ENCODE measurements at regions not wholly inside any gene's neighbourhood (a gene's known extent, or its start where the extent isn't known, plus 50 kb on each side); places are given as distances from the start of the nearest gene placed in this dataset.

- no peak for DNase-seq
Observed at GRCh38 chr13:62964522-62964921, 1548.9 kb upstream of the PCDH20 start.

GRCh38 chr13:62960723-62961122 lies 1545.1 kb upstream of the PCDH20 start:
- no peak for DNase-seq

- no peak for DNase-seq
Observed at GRCh38 chr13:62933809-62934208, 1518.2 kb upstream of the PCDH20 start.

- DNase-seq, result no peak
Observed at GRCh38 chr13:62932256-62932883, 1516.7 kb upstream of the PCDH20 start.

- DNase-seq, result no peak
Observed at GRCh38 chr13:62931853-62932252, 1516.2 kb upstream of the PCDH20 start.

GRCh38 chr13:62924395-62924794 lies 1508.7 kb upstream of the PCDH20 start:
- DNase-seq, result no peak

GRCh38 chr13:62920159-62920558 lies 1504.5 kb upstream of the PCDH20 start:
- no peak for DNase-seq

- DNase-seq, result no peak
Observed at GRCh38 chr13:62919491-62919890, 1503.8 kb upstream of the PCDH20 start.

- DNase-seq, result no peak
Observed at GRCh38 chr13:62910541-62911060, 1495.0 kb upstream of the PCDH20 start.

GRCh38 chr13:62908321-62908720 lies 1492.7 kb upstream of the PCDH20 start:
- DNase-seq, result no peak

- DNase-seq, result no peak
Observed at GRCh38 chr13:62906896-62907295, 1491.2 kb upstream of the PCDH20 start.

GRCh38 chr13:62906469-62906868 lies 1490.8 kb upstream of the PCDH20 start:
- DNase-seq, result no peak

GRCh38 chr13:62887046-62887445 lies 1471.4 kb upstream of the PCDH20 start:
- no peak for DNase-seq

GRCh38 chr13:62879071-62879470 lies 1463.4 kb upstream of the PCDH20 start:
- no peak for DNase-seq

- DNase-seq, result no peak
Observed at GRCh38 chr13:62875118-62875640, 1459.5 kb upstream of the PCDH20 start.

- DNase-seq, result no peak
Observed at GRCh38 chr13:62850331-62850730, 1434.7 kb upstream of the PCDH20 start.

- DNase-seq, result no peak
Observed at GRCh38 chr13:62847520-62847919, 1431.9 kb upstream of the PCDH20 start.

GRCh38 chr13:62846302-62846701 lies 1430.7 kb upstream of the PCDH20 start:
- DNase-seq, result no peak

GRCh38 chr13:62839338-62839737 lies 1423.7 kb upstream of the PCDH20 start:
- no peak for DNase-seq

- no peak for DNase-seq
Observed at GRCh38 chr13:62838929-62839328, 1423.3 kb upstream of the PCDH20 start.

- DNase-seq, result no peak
Observed at GRCh38 chr13:62837895-62838294, 1422.2 kb upstream of the PCDH20 start.

GRCh38 chr13:62829486-62829885 lies 1413.8 kb upstream of the PCDH20 start:
- no peak for DNase-seq

- no peak for DNase-seq
Observed at GRCh38 chr13:62799931-62800436, 1384.3 kb upstream of the PCDH20 start.

- no peak for DNase-seq
Observed at GRCh38 chr13:62799038-62799535, 1383.4 kb upstream of the PCDH20 start.

- no peak for DNase-seq
Observed at GRCh38 chr13:62793850-62794249, 1378.2 kb upstream of the PCDH20 start.
